ENCODE measurements at regions not wholly inside any gene's neighbourhood (a gene's known extent, or its start where the extent isn't known, plus 50 kb on each side); places are given as distances from the start of the nearest gene placed in this dataset.

DNA sequence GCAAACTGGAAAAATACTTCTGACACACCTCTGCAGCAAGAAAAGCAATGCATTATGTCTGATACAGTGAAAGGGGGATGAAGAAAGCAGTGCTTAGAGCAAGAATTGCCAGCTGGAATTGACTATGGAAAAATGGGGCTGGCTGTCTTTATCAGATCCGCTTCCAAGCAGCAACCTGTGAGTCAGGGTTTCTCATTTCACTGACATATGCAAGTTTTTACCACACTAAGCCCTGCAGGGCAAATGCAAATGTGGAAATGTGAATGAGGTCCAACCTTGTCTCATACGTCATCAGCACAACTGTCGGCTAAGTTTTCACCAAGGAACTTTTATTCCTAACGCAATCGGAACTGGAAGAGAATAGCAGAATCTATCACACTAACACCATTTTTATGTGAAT, 172.5 kb upstream of the GADL1 start:
- no peaks in the 10 kb centered on the region for H4K20me1 ChIP-seq (ENCODE audit: insufficient read depth, low read length)
- H3K9ac ChIP-seq (ENCODE audit: low read length), result no peak overlapping the region
- H3K9me2 ChIP-seq (ENCODE audit: low read depth, low read length), result no peaks in the 10 kb centered on the region
- H3F3A ChIP-seq (ENCODE audit: insufficient read depth, low read length), result no peaks in the 10 kb centered on the region
- H3K79me2 ChIP-seq (ENCODE audit: insufficient read depth, low read length), result no peaks in the 10 kb centered on the region
- H3K4me3 ChIP-seq (ENCODE audit: low read depth, low read length, poor library complexity, severe bottlenecking), result no peak overlapping the region
- H3K4me2 ChIP-seq (ENCODE audit: low read length), result no peak overlapping the region
- no peaks in the 10 kb centered on the region for H3K9me3 ChIP-seq (ENCODE audit: low read length)
- H3K27me3 ChIP-seq (ENCODE audit: insufficient read depth, low read length), result no peaks in the 10 kb centered on the region
- no peak overlapping the region for H2AFZ ChIP-seq (ENCODE audit: low read length)
- H3K27ac ChIP-seq (ENCODE audit: low read depth, low read length, poor library complexity, severe bottlenecking), result no peak overlapping the region
- TF ChIP-seq, protein P1, sequence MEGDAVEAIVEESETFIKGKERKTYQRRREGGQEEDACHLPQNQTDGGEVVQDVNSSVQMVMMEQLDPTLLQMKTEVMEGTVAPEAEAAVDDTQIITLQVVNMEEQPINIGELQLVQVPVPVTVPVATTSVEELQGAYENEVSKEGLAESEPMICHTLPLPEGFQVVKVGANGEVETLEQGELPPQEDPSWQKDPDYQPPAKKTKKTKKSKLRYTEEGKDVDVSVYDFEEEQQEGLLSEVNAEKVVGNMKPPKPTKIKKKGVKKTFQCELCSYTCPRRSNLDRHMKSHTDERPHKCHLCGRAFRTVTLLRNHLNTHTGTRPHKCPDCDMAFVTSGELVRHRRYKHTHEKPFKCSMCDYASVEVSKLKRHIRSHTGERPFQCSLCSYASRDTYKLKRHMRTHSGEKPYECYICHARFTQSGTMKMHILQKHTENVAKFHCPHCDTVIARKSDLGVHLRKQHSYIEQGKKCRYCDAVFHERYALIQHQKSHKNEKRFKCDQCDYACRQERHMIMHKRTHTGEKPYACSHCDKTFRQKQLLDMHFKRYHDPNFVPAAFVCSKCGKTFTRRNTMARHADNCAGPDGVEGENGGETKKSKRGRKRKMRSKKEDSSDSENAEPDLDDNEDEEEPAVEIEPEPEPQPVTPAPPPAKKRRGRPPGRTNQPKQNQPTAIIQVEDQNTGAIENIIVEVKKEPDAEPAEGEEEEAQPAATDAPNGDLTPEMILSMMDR (IDR thresholded peaks at IDR 0.05; ENCODE audit: low read length), result no peak
- TF ChIP-seq EZH2 (IDR thresholded peaks at IDR 0.05; ENCODE audit: borderline replicate concordance, low read length), result no peak
- no peaks in the 10 kb centered on the region for H3K4me1 ChIP-seq (ENCODE audit: insufficient read depth, low read length, severe bottlenecking)
- no peaks in the 10 kb centered on the region for H3K36me3 ChIP-seq (ENCODE audit: insufficient read depth, low read length)

GRCh38 chr3:31075471-31075870, 181.0 kb upstream of the GADL1 start:
- Histone ChIP-seq H3K36me3 (ENCODE audit: insufficient read depth, low read length) (no peaks in the 10 kb centered on the region), H3F3A (ENCODE audit: insufficient read depth, low read length) (no peaks in the 10 kb centered on the region), H3K27ac (ENCODE audit: low read depth, low read length, poor library complexity, severe bottlenecking) (no peak overlapping the region), H4K20me1 (ENCODE audit: insufficient read depth, low read length) (no peaks in the 10 kb centered on the region), H2AFZ (ENCODE audit: low read length) (no peak overlapping the region), H3K9ac (ENCODE audit: low read length) (no peak overlapping the region), H3K9me2 (ENCODE audit: low read depth, low read length) (no peaks in the 10 kb centered on the region), H3K27me3 (ENCODE audit: insufficient read depth, low read length) (no peaks in the 10 kb centered on the region), H3K79me2 (ENCODE audit: insufficient read depth, low read length) (no peaks in the 10 kb centered on the region), H3K4me2 (ENCODE audit: low read length) (no peak overlapping the region), H3K4me1 (ENCODE audit: insufficient read depth, low read length, severe bottlenecking) (no peaks in the 10 kb centered on the region), H3K4me3 (ENCODE audit: low read depth, low read length, poor library complexity, severe bottlenecking) (no peak overlapping the region), H3K9me3 (ENCODE audit: low read length) (no peaks in the 10 kb centered on the region)
- TF ChIP-seq, protein P1 (IDR thresholded peaks at IDR 0.05; ENCODE audit: low read length), result no peak
- no peak for TF ChIP-seq EZH2 (IDR thresholded peaks at IDR 0.05; ENCODE audit: borderline replicate concordance, low read length)

GRCh38 chr3:31075876-31076275, 181.4 kb upstream of the GADL1 start:
- H3K27me3 ChIP-seq (ENCODE audit: insufficient read depth, low read length), result no peaks in the 10 kb centered on the region
- no peaks in the 10 kb centered on the region for H4K20me1 ChIP-seq (ENCODE audit: insufficient read depth, low read length)
- no peaks in the 10 kb centered on the region for H3K9me3 ChIP-seq (ENCODE audit: low read length)
- no peak overlapping the region for H3K27ac ChIP-seq (ENCODE audit: low read depth, low read length, poor library complexity, severe bottlenecking)
- no peak overlapping the region for H3K4me3 ChIP-seq (ENCODE audit: low read depth, low read length, poor library complexity, severe bottlenecking)
- H3K36me3 ChIP-seq (ENCODE audit: insufficient read depth, low read length), result no peaks in the 10 kb centered on the region
- no peak overlapping the region for H2AFZ ChIP-seq (ENCODE audit: low read length)
- no peaks in the 10 kb centered on the region for H3F3A ChIP-seq (ENCODE audit: insufficient read depth, low read length)
- TF ChIP-seq EZH2 (IDR thresholded peaks at IDR 0.05; ENCODE audit: borderline replicate concordance, low read length), result no peak
- TF ChIP-seq, protein P1 (IDR thresholded peaks at IDR 0.05; ENCODE audit: low read length), result no peak
- no peaks in the 10 kb centered on the region for H3K9me2 ChIP-seq (ENCODE audit: low read depth, low read length)
- H3K4me2 ChIP-seq (ENCODE audit: low read length), result no peak overlapping the region
- H3K4me1 ChIP-seq (ENCODE audit: insufficient read depth, low read length, severe bottlenecking), result no peaks in the 10 kb centered on the region
- no peak overlapping the region for H3K9ac ChIP-seq (ENCODE audit: low read length)
- no peaks in the 10 kb centered on the region for H3K79me2 ChIP-seq (ENCODE audit: insufficient read depth, low read length)
